Subcutaneous abdominal adipose tissue (tissue), 5 donors: ENCODE measurements at regions not wholly inside any gene's neighbourhood (a gene's known extent, or its start where the extent isn't known, plus 50 kb on each side); places are given as distances from the start of the nearest gene placed in this dataset.

Experiments used
- H3K27ac ChIP-seq: one replicate; pipeline ENCODE4 v1.7.0; 2013; ENCODE audit warnings: low read depth, mild to moderate bottlenecking, inconsistent platforms, low read length, moderate library complexity
- H3K27me3 ChIP-seq, 5 donors: one replicate each; pipeline ENCODE4 v1.7.0; 2013; ENCODE audit warnings: low read length in 5 of 5, inconsistent platforms in 1 of 5; ENCODE audit not compliant: control insufficient read depth in 5 of 5, insufficient read depth in 4 of 5
- H3K36me3 ChIP-seq, 5 donors: one replicate each; pipeline ENCODE4 v1.7.0; 2013; ENCODE audit warnings: low read length in 5 of 5; ENCODE audit not compliant: control insufficient read depth in 5 of 5, insufficient read depth in 5 of 5
- H3K4me1 ChIP-seq, 5 donors: one replicate each; pipeline ENCODE4 v1.7.0; 2013; ENCODE audit warnings: low read length in 5 of 5, mild to moderate bottlenecking in 3 of 5, moderate library complexity in 1 of 5; ENCODE audit not compliant: control insufficient read depth in 5 of 5, insufficient read depth in 5 of 5
- H3K4me3 ChIP-seq, 5 donors: one replicate each; pipeline ENCODE4 v1.7.0; 2013; ENCODE audit warnings: low read length in 5 of 5, low read depth in 1 of 5
- H3K9ac ChIP-seq, 5 donors: one replicate each; pipeline ENCODE4 v1.7.0; 2013; ENCODE audit warnings: low read length in 5 of 5, mild to moderate bottlenecking in 4 of 5, moderate library complexity in 3 of 5
- H3K9me3 ChIP-seq, 5 donors: one replicate each; pipeline ENCODE4 v1.7.0; 2013; ENCODE audit warnings: low read length in 5 of 5; ENCODE audit not compliant: control insufficient read depth in 5 of 5
- donor health status: healthy.
- donor health status: healthy.
- donor health status: healthy.
- donor health status: healthy.
- donor health status: healthy.

DNA sequence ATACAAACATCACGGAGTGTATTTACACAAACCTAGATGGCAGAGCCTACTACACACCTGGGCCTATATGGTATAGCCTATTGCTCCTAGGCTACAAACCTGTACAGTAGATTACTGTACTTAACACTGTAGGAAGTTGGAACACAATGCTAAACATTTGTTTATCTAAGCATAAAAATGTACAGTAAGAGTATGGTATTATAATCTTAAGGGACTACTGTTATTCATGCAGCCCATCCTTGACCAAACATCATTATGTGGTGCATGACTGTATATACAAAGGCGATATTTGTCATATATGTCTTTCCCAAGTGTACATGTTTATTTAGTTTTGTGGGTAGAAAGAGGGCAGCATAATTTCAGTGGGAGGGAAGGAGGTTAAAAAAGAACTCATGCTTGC is 177.7 kb upstream of the FSTL5 start:
- Histone ChIP-seq H3K4me3 (no peak overlapping the region), H3K36me3 (no peaks in the 10 kb centered on the region), H3K9ac (no peak overlapping the region), H3K27me3 (no peaks in the 10 kb centered on the region), H3K4me1 (no peaks in the 10 kb centered on the region), H3K9me3 (no peaks in the 10 kb centered on the region), H3K27ac (no peak overlapping the region)

DNA sequence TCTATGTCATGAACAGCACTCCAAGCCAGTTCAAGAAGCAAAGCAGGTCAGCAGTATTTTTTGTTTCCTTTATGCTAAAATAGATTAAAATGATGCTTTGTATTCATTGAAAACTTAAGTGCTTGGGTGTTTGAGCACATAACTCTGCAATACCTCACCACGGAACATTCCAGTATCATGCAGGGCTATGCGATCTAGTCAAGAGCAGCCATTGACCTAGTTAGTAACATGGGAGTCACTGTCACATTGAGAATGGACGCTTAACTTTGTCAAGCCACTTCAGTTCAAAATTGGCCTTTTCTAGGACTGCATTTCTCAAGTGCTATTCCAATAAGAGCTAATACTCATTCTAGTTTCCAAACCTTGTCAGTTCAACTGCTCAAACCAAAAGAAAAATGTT is 160.1 kb upstream of the FSTL5 start:
- no peak overlapping the region for H3K27ac ChIP-seq
- H3K4me1 ChIP-seq, result no peaks in the 10 kb centered on the region
- no peak overlapping the region for H3K4me3 ChIP-seq
- no peak overlapping the region for H3K9ac ChIP-seq
- no peaks in the 10 kb centered on the region for H3K9me3 ChIP-seq
- no peaks in the 10 kb centered on the region for H3K27me3 ChIP-seq
- H3K36me3 ChIP-seq, result no peaks in the 10 kb centered on the region

DNA sequence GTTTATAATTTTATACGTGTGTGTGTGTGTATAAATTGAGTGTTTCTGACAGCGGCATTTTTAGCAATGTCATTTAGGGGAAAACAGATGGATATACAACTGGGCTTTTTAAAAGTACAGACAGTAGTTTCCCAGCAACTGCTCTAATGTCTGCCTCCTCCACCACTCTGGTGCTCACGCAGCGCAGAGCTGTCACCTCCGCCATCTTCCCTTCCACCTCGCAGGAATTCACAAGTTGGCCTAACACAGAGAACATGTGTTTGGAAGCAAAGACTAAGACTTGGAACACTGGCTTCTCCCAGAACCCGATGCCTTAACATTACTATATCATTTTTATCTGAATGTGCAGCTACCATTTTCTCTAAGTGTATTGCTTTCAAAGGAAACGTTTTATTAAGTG is 158.3 kb upstream of the FSTL5 start:
- H3K4me1 ChIP-seq, result no peaks in the 10 kb centered on the region
- H3K4me3 ChIP-seq, result no peak overlapping the region
- no peak overlapping the region for H3K9ac ChIP-seq
- H3K36me3 ChIP-seq, result no peaks in the 10 kb centered on the region
- H3K27me3 ChIP-seq, result no peaks in the 10 kb centered on the region
- no peaks in the 10 kb centered on the region for H3K9me3 ChIP-seq
- H3K27ac ChIP-seq, result no peak overlapping the region

DNA sequence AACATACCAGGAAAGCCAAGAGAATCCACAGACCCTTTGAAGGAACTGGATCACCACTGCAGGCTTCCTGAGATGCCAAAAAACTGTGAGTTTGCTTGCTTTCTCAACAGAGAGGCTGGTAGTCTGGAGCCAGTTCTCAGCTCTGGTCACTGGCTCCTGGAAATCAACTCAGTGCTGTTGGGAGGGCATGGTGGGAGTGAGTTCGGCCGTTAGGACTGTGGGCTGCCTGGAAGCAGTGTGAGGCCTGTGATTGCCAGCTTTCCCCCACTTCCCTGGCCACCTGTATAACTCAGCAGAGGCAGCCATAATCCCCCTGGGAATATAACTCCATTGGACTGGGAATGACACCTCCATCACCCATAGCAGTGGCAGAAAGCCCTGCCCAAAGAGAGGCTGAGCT is 122.0 kb upstream of the FSTL5 start:
- Histone ChIP-seq H3K9ac (no peak overlapping the region), H3K36me3 (no peaks in the 10 kb centered on the region), H3K27me3 (no peaks in the 10 kb centered on the region), H3K4me1 (no peaks in the 10 kb centered on the region), H3K27ac (no peak overlapping the region), H3K4me3 (no peak overlapping the region), H3K9me3 (peaks cover 0 to 2% (median 0%) of the 10 kb centered on the region in 5 donors)

DNA sequence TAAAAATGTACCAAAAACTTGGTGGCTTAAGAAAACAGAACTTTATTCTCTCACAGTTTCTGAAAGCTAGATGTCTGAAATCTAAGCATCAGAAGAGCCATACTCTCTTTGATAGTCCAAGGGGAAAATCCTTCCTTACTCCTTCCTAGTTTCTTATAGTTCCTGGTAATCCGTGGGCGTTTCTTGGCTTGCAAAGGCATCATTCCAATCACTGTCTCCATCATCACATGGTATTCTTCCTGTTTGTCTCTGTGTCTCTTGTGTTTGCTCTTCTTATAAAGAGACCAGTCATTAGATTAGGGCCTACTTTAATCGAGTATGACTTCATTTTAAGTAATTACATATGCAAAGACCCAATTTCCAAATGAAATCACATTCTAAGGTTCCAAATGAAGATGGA is 118.9 kb upstream of the FSTL5 start:
- no peaks in the 10 kb centered on the region for H3K4me1 ChIP-seq
- H3K9ac ChIP-seq, result no peak overlapping the region
- H3K4me3 ChIP-seq, result no peak overlapping the region
- no peaks in the 10 kb centered on the region for H3K36me3 ChIP-seq
- no peak overlapping the region for H3K27ac ChIP-seq
- H3K9me3 ChIP-seq, result no peaks in the 10 kb centered on the region
- H3K27me3 ChIP-seq, result no peaks in the 10 kb centered on the region

DNA sequence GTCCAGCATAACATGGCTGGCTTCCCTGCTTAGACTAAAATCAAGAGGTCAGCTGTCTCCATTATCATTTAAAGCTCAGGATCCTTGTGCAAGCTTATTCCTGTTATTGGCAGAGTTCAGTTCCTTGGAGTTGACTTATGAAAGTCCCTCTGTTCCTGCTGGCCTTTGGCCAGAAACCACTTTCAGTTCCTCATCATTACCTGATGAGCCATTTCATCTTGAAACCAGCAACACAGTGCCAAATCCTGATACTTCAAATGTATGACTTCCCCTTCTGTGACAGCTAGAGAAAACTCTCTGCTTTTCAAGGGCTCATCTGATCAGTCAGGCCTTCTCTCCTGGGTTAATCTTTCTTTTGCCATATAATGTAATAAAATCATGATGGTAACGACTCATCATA is 110.6 kb upstream of the FSTL5 start:
- Histone ChIP-seq H3K9me3 (no peaks in the 10 kb centered on the region), H3K36me3 (no peaks in the 10 kb centered on the region), H3K4me3 (no peak overlapping the region), H3K4me1 (no peaks in the 10 kb centered on the region), H3K27ac (no peak overlapping the region), H3K27me3 (no peaks in the 10 kb centered on the region), H3K9ac (no peak overlapping the region)

DNA sequence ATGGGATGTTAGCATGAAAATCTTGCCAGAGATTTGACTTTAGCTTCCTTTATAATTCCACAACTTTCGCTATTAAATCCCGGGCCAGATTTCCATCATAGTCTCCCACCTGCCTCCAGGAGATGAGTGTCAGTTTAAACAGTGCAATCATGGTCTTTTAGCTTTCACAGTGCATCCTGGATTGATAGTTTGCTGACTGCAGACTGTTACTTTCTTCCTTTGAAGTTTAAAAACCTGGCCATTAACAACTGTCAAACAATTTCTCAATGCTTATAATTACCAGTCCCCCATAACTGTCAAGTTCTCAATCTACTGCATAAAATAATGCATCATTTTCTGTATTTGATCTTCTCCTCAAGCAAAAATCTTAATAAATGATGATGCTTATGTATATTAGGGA is 108.4 kb upstream of the FSTL5 start:
- no peaks in the 10 kb centered on the region for H3K27me3 ChIP-seq
- H3K4me1 ChIP-seq, result no peaks in the 10 kb centered on the region
- no peaks in the 10 kb centered on the region for H3K9me3 ChIP-seq
- H3K27ac ChIP-seq, result no peak overlapping the region
- H3K36me3 ChIP-seq, result no peaks in the 10 kb centered on the region
- H3K9ac ChIP-seq, result no peak overlapping the region
- H3K4me3 ChIP-seq, result no peak overlapping the region

DNA sequence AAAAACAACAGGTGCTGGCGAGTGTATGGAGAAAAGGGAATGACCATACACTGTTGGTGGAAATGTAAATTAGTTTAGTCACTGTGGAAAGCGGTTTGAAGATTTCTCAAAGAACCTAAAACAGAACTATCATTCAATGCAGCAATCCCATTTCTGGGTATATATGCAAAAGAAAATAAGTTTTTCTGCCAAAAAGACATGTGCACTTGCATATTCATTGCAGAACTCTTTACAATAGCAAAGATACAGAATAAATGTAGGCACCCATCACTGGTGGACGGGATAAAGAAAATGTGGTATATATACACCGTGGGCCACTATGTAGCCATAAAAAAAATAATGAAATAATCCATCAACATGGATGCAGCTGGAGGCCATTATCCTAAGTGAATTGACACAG is 105.1 kb upstream of the FSTL5 start:
- Histone ChIP-seq H3K4me3 (no peak overlapping the region), H3K36me3 (no peaks in the 10 kb centered on the region), H3K9ac (no peak overlapping the region), H3K9me3 (peaks cover 5 to 21% (median 20%) of the 10 kb centered on the region in 5 donors), H3K4me1 (no peaks in the 10 kb centered on the region), H3K27me3 (no peaks in the 10 kb centered on the region), H3K27ac (no peak overlapping the region)

DNA sequence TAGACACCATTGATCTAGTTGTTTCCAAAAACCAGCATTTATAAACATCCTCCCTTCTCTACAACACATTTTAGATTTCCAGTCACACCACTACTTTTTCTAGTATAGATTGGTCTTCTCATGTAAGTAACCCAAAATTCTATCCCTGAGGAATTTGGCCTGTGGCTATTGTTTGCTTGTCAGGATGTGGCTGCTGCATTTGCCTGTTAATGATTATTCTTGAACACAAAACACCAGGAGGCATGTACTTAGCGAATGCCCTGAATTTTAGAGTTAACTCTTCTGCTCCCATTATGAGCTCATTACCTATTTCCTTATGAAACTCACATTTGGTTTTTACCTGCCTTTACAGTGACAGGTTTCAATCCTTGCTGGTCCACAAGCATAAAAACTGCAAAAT is 102.0 kb upstream of the FSTL5 start:
- Histone ChIP-seq H3K27me3 (no peaks in the 10 kb centered on the region), H3K9me3 (peaks cover 5 to 31% (median 27%) of the 10 kb centered on the region in 5 donors), H3K9ac (no peak overlapping the region), H3K4me1 (no peaks in the 10 kb centered on the region), H3K27ac (no peak overlapping the region), H3K4me3 (no peak overlapping the region), H3K36me3 (no peaks in the 10 kb centered on the region)

DNA sequence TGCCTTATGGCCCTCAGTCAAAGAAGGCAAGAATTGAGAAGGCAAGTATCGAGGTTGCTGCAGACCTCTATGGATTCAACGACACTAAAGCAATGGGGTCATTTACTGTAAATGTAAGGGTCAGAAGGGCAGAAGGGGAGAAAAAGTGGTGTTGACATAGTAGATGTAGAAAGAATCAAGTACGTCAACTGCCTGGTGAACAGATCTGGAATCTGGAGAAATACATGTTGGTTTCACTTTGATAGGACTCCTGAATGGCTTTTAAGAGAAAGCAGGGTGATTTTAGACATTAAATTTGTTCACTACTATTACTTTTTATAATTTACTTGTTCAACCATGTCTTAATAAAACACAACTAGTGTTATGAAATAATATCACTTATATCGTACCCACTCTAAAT is 81.3 kb upstream of the FSTL5 start:
- Histone ChIP-seq H3K9ac (no peak overlapping the region), H3K4me3 (no peak overlapping the region), H3K27me3 (no peaks in the 10 kb centered on the region), H3K4me1 (no peaks in the 10 kb centered on the region), H3K9me3 (no peaks in the 10 kb centered on the region), H3K36me3 (no peaks in the 10 kb centered on the region), H3K27ac (no peak overlapping the region)

DNA sequence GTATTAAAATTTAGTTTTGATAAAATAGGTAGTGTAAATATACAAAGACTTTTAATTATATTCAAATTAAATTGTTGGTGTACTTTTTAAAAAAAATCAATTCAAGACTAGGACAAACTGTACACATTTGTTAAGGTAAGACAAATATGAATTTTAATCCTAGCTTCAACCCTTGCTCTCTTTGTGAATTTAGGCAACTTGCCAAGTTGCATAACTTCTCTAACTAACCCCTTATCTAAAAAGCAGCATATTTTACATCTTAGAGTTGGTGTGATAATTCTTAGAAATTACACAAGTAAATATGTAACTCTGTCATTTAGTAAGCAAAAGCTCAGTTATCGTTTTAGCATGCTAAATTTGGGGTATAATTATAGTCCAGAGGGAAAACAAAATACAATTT is 78.1 kb upstream of the FSTL5 start:
- no peak overlapping the region for H3K27ac ChIP-seq
- no peak overlapping the region for H3K4me3 ChIP-seq
- H3K27me3 ChIP-seq, result no peaks in the 10 kb centered on the region
- no peaks in the 10 kb centered on the region for H3K36me3 ChIP-seq
- no peaks in the 10 kb centered on the region for H3K9me3 ChIP-seq
- no peaks in the 10 kb centered on the region for H3K4me1 ChIP-seq
- no peak overlapping the region for H3K9ac ChIP-seq
